Fibroblast of pulmonary artery (primary cell): ENCODE measurements at regions not wholly inside any gene's neighbourhood (a gene's known extent, or its start where the extent isn't known, plus 50 kb on each side); places are given as distances from the start of the nearest gene placed in this dataset.
"Not testable (repeated sequence)": the region's sequence is repeated elsewhere in the genome, so short reads cannot be mapped to it uniquely, and the experiment has no call there.

Source experiments
- DNase-seq: peaks from one replicate; pipeline ENCODE4 v3.0.0-alpha.2; 2010; ENCODE audit warnings: low read depth
- H3K4me3 ChIP-seq: replicated peaks from 2 replicates; pipeline ENCODE4 v1.5.1; 2011; ENCODE audit warnings: low read depth, mild to moderate bottlenecking, control low read depth, low read length, moderate library complexity
- TF ChIP-seq, protein P1 (sequence below): IDR thresholded peaks from 2 replicates; pipeline ENCODE4 v1.5.1; 2011; ENCODE audit warnings: mild to moderate bottlenecking, control low read depth, low read length, inconsistent platforms; ENCODE audit errors: missing control alignments

DNA sequence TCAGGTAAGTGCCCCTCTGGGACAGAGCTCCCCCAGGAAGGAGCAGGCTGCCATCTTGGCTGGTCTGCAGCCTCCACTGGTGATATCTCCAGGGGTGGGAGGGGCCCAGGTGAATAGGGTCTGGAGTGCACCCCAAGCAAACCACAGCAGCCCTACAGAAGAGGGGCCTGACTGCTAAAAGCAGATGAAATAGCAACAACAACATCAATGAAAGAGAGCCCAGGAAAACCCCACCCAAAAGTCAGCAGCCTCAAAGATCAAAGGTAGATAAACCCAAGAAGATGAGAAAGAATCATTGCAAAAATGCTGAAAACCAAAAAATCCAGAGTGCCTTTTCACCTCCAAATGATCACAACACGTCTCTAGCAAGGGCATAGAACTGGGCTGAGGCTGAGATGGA, 92.5 kb upstream of the PAGE3 start:
- H3K4me3 ChIP-seq: no peak overlapping the region
- no peak for DNase-seq
- TF ChIP-seq, protein P1, sequence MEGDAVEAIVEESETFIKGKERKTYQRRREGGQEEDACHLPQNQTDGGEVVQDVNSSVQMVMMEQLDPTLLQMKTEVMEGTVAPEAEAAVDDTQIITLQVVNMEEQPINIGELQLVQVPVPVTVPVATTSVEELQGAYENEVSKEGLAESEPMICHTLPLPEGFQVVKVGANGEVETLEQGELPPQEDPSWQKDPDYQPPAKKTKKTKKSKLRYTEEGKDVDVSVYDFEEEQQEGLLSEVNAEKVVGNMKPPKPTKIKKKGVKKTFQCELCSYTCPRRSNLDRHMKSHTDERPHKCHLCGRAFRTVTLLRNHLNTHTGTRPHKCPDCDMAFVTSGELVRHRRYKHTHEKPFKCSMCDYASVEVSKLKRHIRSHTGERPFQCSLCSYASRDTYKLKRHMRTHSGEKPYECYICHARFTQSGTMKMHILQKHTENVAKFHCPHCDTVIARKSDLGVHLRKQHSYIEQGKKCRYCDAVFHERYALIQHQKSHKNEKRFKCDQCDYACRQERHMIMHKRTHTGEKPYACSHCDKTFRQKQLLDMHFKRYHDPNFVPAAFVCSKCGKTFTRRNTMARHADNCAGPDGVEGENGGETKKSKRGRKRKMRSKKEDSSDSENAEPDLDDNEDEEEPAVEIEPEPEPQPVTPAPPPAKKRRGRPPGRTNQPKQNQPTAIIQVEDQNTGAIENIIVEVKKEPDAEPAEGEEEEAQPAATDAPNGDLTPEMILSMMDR: no peak

DNA sequence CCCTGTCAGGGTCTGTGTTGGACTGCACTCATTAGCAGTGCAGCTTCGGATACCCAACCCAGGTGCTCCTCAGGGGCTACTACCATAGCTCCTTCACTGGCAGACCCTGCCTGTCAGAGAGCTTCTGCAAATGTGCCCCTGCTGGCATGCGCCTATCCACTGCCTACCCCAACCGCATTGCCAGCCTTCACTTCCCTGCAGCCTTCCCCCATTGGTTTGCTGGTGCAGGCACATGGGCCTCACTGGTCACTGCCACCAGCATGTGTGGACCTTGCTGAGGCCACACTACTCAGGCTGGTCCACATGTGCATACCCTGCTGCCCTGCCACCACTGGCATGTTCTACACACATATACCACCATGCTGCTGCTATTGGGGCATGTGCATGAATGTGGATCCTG, 72.5 kb upstream of the MAGEH1 start:
- no peak for DNase-seq
- H3K4me3 ChIP-seq: no peak overlapping the region
- TF ChIP-seq, protein P1: no peak

DNA sequence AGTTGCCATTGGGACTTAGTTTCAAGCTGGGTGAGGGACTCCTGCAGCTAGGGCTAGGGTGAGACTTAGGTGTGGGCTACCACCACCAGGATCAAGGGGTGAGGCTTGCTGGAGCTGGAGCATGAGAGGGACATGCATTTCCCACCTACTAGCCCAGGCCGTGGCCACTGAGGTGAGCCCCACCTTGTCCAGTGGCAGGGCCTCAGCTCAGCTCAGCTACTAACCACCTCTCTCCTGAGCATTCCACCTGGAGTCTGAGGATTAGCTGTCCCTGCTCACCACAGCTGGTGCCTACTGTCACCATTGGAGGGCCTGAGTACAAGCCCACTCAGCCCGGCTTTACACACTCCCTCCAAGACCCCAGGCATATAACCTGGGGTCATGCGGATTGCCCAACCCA, 62.6 kb upstream of the MAGEH1 start:
- H3K4me3 ChIP-seq: no peak overlapping the region
- TF ChIP-seq, protein P1: no peak
- DNase-seq: no peak

GRCh38 chrX:55396836-55397235, 55.1 kb upstream of the MAGEH1 start:
- not testable (repeated sequence) for DNase-seq, H3K4me3 ChIP-seq
